ENCODE measurements at regions not wholly inside any gene's neighbourhood (a gene's known extent, or its start where the extent isn't known, plus 50 kb on each side); places are given as distances from the start of the nearest gene placed in this dataset.

DNA sequence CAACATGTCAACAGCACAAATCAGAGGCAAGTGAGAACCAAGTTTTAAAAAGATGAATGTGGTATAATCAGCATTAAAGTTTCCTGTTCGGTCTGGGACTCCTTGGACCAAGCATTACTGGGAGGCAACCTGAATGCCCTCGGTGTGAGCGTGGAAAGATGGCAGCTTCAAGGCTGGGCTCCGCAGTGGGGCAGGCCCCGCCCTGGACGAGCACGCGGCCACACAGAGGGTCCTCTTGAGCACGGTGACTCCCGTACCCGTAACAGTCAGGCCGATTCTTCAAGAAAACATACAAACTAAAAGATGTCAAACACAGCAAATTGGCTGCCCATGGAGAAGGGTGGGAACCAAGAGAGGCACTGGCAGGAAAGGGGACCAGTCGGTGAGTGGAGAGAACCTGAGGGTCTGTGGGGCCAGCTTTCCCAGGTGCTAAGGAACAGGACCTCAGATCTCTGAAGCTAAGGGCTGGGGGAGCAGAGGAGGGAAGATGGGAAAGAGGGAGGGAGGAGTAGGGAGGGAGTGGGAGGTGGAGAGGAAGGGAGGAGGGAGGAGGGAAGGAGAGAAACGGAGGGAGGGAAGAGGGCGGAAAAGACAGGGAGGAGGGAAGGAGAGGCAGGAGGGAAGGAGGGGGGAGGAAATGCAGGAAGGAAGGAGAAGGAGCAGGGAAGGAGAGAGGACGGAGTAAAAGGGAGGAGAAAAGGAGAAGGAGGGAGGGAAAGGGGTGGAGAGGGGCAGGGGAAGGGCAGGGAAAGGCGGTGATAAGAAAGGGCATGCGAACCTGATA is 71.2 kb upstream of the FAM20C start:
- H3K4me1 ChIP-seq (ENCODE audit: insufficient read depth, low read length), result peaks cover 9% of the 10 kb centered on the region
- H2AFZ ChIP-seq (ENCODE audit: low read depth, low read length), result no peak overlapping the region
- H3K27me3 ChIP-seq (ENCODE audit: insufficient read depth, low read length), result peaks cover 2% of the 10 kb centered on the region
- no peaks in the 10 kb centered on the region for H3K36me3 ChIP-seq (ENCODE audit: insufficient read depth, low read length)
- no peak overlapping the region for H3K4me3 ChIP-seq (ENCODE audit: low read length)
- no peaks in the 10 kb centered on the region for H3K9me3 ChIP-seq (ENCODE audit: low read length)

- Histone ChIP-seq H2AFZ (ENCODE audit: low read depth, low read length) (no peak overlapping the region), H3K27me3 (ENCODE audit: insufficient read depth, low read length) (peaks cover 2% of the 10 kb centered on the region), H3K4me3 (ENCODE audit: low read length) (no peak overlapping the region), H3K4me1 (ENCODE audit: insufficient read depth, low read length) (peaks cover 9% of the 10 kb centered on the region), H3K36me3 (ENCODE audit: insufficient read depth, low read length) (no peaks in the 10 kb centered on the region), H3K9me3 (ENCODE audit: low read length) (no peaks in the 10 kb centered on the region)
Measured at GRCh38 chr7:123237-123636, 69.1 kb upstream of the FAM20C start.

GRCh38 chr7:124130-124949 is 68.0 kb upstream of the FAM20C start:
- H3K36me3 ChIP-seq (ENCODE audit: insufficient read depth, low read length), result no peaks in the 10 kb centered on the region
- no peak overlapping the region for H3K4me3 ChIP-seq (ENCODE audit: low read length)
- peaks cover 9% of the 10 kb centered on the region for H3K4me1 ChIP-seq (ENCODE audit: insufficient read depth, low read length)
- H3K27me3 ChIP-seq (ENCODE audit: insufficient read depth, low read length), result peaks cover 2% of the 10 kb centered on the region
- H3K9me3 ChIP-seq (ENCODE audit: low read length), result no peaks in the 10 kb centered on the region
- H2AFZ ChIP-seq (ENCODE audit: low read depth, low read length), result no peak overlapping the region

GRCh38 chr7:125061-125475 is 67.3 kb upstream of the FAM20C start:
- Histone ChIP-seq H3K27me3 (ENCODE audit: insufficient read depth, low read length) (no peaks in the 10 kb centered on the region), H3K4me3 (ENCODE audit: low read length) (no peak overlapping the region), H2AFZ (ENCODE audit: low read depth, low read length) (no peak overlapping the region), H3K9me3 (ENCODE audit: low read length) (no peaks in the 10 kb centered on the region), H3K36me3 (ENCODE audit: insufficient read depth, low read length) (no peaks in the 10 kb centered on the region), H3K4me1 (ENCODE audit: insufficient read depth, low read length) (peaks cover 9% of the 10 kb centered on the region)

DNA sequence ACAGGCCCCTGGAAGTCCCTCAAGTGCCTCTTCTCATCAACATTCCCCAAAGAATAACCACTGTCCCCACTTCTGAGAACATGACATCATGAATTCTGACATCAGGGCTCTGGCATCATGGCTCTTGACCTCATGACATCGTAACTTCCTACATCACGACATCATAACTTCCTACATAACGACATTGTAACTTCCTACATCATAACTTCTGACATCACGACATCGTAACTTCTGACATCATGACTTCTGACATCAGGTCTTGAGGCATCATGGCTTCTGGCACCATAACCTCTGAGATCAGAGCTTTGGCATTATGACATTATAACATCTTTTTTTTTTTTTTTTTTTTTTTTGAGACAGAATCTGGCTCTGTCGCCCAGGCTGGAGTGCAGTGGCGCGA is 66.7 kb upstream of the FAM20C start:
- H3K4me3 ChIP-seq (ENCODE audit: low read length), result no peak overlapping the region
- H3K9me3 ChIP-seq (ENCODE audit: low read length), result no peaks in the 10 kb centered on the region
- H3K4me1 ChIP-seq (ENCODE audit: insufficient read depth, low read length), result peaks cover 9% of the 10 kb centered on the region
- no peaks in the 10 kb centered on the region for H3K36me3 ChIP-seq (ENCODE audit: insufficient read depth, low read length)
- no peaks in the 10 kb centered on the region for H3K27me3 ChIP-seq (ENCODE audit: insufficient read depth, low read length)
- H2AFZ ChIP-seq (ENCODE audit: low read depth, low read length), result no peak overlapping the region

DNA sequence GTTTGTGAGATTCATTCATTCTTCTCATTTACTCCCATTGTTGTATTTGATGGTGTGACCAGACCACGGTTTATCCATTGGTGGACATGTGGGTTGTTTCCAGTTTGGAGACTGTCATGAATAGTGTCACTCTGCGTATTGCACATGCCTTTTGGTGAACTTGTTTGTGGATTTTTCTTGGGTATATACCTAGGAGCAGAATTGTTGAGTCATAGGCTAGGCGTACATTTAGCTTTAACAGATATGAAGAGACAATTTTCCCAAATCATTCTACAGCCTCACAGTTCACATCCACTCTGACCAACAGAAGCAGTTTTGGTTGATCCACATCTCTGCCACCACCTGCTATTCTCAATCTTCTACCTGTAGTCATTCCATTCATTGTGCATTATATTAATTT is 66.0 kb upstream of the FAM20C start:
- no peaks in the 10 kb centered on the region for H3K9me3 ChIP-seq (ENCODE audit: low read length)
- H2AFZ ChIP-seq (ENCODE audit: low read depth, low read length), result no peak overlapping the region
- H3K27me3 ChIP-seq (ENCODE audit: insufficient read depth, low read length), result no peaks in the 10 kb centered on the region
- H3K4me3 ChIP-seq (ENCODE audit: low read length), result no peak overlapping the region
- H3K4me1 ChIP-seq (ENCODE audit: insufficient read depth, low read length), result peaks cover 9% of the 10 kb centered on the region
- no peaks in the 10 kb centered on the region for H3K36me3 ChIP-seq (ENCODE audit: insufficient read depth, low read length)

- peaks cover 9% of the 10 kb centered on the region for H3K4me1 ChIP-seq (ENCODE audit: insufficient read depth, low read length)
- no peak overlapping the region for H2AFZ ChIP-seq (ENCODE audit: low read depth, low read length)
- H3K27me3 ChIP-seq (ENCODE audit: insufficient read depth, low read length), result no peaks in the 10 kb centered on the region
- no peaks in the 10 kb centered on the region for H3K36me3 ChIP-seq (ENCODE audit: insufficient read depth, low read length)
- no peaks in the 10 kb centered on the region for H3K9me3 ChIP-seq (ENCODE audit: low read length)
- H3K4me3 ChIP-seq (ENCODE audit: low read length), result no peak overlapping the region
Measured at GRCh38 chr7:127064-127598, 65.2 kb upstream of the FAM20C start.

DNA sequence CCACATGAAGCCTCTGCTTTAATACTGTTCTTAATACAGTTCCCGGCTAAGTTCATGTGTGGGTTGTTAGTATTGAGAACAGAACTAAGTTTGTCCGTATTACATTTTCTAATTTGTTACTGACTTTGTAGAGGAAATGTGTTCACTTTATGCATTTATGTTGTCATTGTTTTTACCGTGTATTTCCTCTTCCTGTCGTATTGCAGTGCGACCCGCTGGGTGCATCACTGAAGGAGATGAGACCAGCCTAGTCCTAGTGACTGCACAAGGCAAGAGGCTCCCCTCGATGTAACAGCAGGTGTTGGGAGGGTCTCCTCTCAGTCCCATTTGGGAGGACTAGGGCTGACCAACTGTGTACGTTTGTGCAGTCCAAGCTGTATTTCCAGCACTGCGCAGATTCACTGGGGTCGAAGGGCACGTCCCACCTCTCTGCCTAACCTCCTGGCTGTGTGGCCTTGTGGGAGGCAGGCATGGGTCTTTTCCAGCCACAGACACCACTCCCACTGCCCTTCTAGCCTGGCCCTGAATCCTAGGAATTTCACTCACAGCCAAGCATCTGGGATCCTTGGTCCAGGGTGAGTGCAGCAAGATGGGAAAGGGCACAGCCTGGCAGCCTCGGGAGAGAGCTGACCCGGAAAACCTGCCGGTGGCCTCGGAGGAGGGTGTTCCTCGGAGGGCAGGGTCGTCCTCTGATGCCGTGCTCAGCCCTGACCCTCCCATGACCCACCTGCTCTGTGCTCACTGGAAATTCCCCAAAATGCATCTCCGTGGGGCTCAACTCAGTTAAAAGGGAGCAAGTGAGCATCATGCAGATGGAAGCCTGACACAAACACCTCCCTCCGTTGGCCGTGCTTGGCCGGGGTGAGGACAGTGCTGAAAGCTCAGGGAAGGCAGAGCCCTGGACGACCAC is 63.9 kb upstream of the FAM20C start:
- H2AFZ ChIP-seq (ENCODE audit: low read depth, low read length), result no peak overlapping the region
- no peaks in the 10 kb centered on the region for H3K36me3 ChIP-seq (ENCODE audit: insufficient read depth, low read length)
- H3K4me1 ChIP-seq (ENCODE audit: insufficient read depth, low read length), result peaks cover 9% of the 10 kb centered on the region
- H3K4me3 ChIP-seq (ENCODE audit: low read length), result no peak overlapping the region
- no peaks in the 10 kb centered on the region for H3K9me3 ChIP-seq (ENCODE audit: low read length)
- H3K27me3 ChIP-seq (ENCODE audit: insufficient read depth, low read length), result no peaks in the 10 kb centered on the region

GRCh38 chr7:129366-130221 is 62.8 kb upstream of the FAM20C start:
- H2AFZ ChIP-seq (ENCODE audit: low read depth, low read length), result no peak overlapping the region
- H3K4me3 ChIP-seq (ENCODE audit: low read length), result no peak overlapping the region
- no peaks in the 10 kb centered on the region for H3K36me3 ChIP-seq (ENCODE audit: insufficient read depth, low read length)
- H3K4me1 ChIP-seq (ENCODE audit: insufficient read depth, low read length), result peaks cover 4% of the 10 kb centered on the region
- H3K9me3 ChIP-seq (ENCODE audit: low read length), result no peaks in the 10 kb centered on the region
- H3K27me3 ChIP-seq (ENCODE audit: insufficient read depth, low read length), result no peaks in the 10 kb centered on the region

DNA sequence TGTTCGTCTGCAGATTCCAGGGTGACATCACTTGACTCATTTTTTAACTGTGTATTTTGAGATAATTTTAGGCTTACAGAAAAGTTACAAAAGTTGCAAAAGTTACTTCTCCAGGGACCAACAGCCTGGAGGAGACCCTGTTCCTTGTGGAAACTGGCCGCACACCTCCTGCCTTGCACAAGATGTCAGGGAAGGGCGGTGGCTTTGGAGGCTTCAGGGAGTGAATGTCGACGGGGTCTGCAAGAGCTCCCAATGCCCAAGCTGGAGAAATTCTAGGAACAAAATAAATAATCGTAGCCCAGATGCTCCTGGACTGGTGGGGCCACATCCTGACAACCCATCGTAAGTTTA is 62.2 kb upstream of the FAM20C start:
- Histone ChIP-seq H3K4me1 (ENCODE audit: insufficient read depth, low read length) (no peaks in the 10 kb centered on the region), H3K4me3 (ENCODE audit: low read length) (no peak overlapping the region), H3K36me3 (ENCODE audit: insufficient read depth, low read length) (no peaks in the 10 kb centered on the region), H2AFZ (ENCODE audit: low read depth, low read length) (no peak overlapping the region), H3K27me3 (ENCODE audit: insufficient read depth, low read length) (no peaks in the 10 kb centered on the region), H3K9me3 (ENCODE audit: low read length) (no peaks in the 10 kb centered on the region)

- Histone ChIP-seq H3K4me3 (ENCODE audit: low read length) (no peak overlapping the region), H2AFZ (ENCODE audit: low read depth, low read length) (no peak overlapping the region), H3K27me3 (ENCODE audit: insufficient read depth, low read length) (no peaks in the 10 kb centered on the region), H3K4me1 (ENCODE audit: insufficient read depth, low read length) (peaks cover 8% of the 10 kb centered on the region), H3K9me3 (ENCODE audit: low read length) (no peaks in the 10 kb centered on the region), H3K36me3 (ENCODE audit: insufficient read depth, low read length) (no peaks in the 10 kb centered on the region)
Measured at GRCh38 chr7:130875-131780, 61.2 kb upstream of the FAM20C start.

Measured in neuron (in vitro differentiated cells).